ENCODE measurements at regions not wholly inside any gene's neighbourhood (a gene's known extent, or its start where the extent isn't known, plus 50 kb on each side); places are given as distances from the start of the nearest gene placed in this dataset.
"Not testable (repeated sequence)": the region's sequence is repeated elsewhere in the genome, so short reads cannot be mapped to it uniquely, and the experiment has no call there.

GRCh38 chr7:124152859-124153692 lies 120.2 kb upstream of the TMEM229A start:
- DNase-seq (ENCODE audit: low read depth), result peak; percentile 43

- DNase-seq (ENCODE audit: low read depth), result no peak
These were observed 104.8 kb upstream of the TMEM229A start for GRCh38 chr7:124137664-124138063.

GRCh38 chr7:124124201-124124600 lies 91.3 kb upstream of the TMEM229A start:
- no peak for DNase-seq (ENCODE audit: low read depth)

GRCh38 chr7:124120911-124121310 lies 88.0 kb upstream of the TMEM229A start:
- DNase-seq (ENCODE audit: low read depth), result no peak

GRCh38 chr7:124113045-124113444 lies 80.2 kb upstream of the TMEM229A start:
- no peak for DNase-seq (ENCODE audit: low read depth)

GRCh38 chr7:124106575-124106974 lies 73.7 kb upstream of the TMEM229A start:
- DNase-seq (ENCODE audit: low read depth), result no peak

GRCh38 chr7:124101173-124101768 lies 68.4 kb upstream of the TMEM229A start:
- DNase-seq (ENCODE audit: low read depth), result no peak

GRCh38 chr7:124100190-124100589 lies 67.3 kb upstream of the TMEM229A start:
- no peak for DNase-seq (ENCODE audit: low read depth)

- not testable (repeated sequence) for DNase-seq (ENCODE audit: low read depth)
These were observed 66.7 kb upstream of the TMEM229A start for GRCh38 chr7:124099585-124099984.

- no peak for DNase-seq (ENCODE audit: low read depth)
These were observed 56.8 kb upstream of the TMEM229A start for GRCh38 chr7:124089621-124090020.

- DNase-seq (ENCODE audit: low read depth), result no peak
These were observed 55.7 kb upstream of the TMEM229A start for GRCh38 chr7:124088590-124088989.

- DNase-seq (ENCODE audit: low read depth), result no peak
These were observed 54.0 kb upstream of the TMEM229A start for GRCh38 chr7:124086843-124087242.

- no peak for DNase-seq (ENCODE audit: low read depth)
These were observed 52.3 kb upstream of the TMEM229A start for GRCh38 chr7:124085179-124085578.

- DNase-seq (ENCODE audit: low read depth), result no peak
These were observed 51.2 kb upstream of the TMEM229A start for GRCh38 chr7:124084024-124084423.
